ENCODE measurements at regions not wholly inside any gene's neighbourhood (a gene's known extent, or its start where the extent isn't known, plus 50 kb on each side); places are given as distances from the start of the nearest gene placed in this dataset.

DNA sequence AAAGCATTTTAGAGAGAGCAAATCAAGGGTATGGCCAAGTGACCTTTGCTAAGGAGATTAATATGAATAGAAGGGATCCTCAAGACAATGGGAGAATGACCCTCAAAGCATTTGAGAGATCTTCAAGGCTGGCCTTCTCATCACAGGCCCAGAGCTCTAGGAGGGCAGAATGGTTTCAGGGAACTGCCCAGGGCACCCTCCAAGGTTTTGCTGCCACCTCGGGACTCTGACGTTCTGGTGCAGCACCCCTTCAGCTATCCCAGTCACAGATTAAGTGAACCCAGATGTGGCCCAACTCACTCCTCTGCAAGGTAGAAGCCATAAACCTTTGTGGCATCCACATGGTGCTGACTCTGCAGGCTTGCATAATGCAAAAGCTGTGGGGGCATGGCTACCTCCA lies 209.3 kb downstream of the TLE3 start:
- TF ChIP-seq POLR2A (IDR thresholded peaks at IDR 0.05) (no peak), CTCF (IDR thresholded peaks at IDR 0.05) (no peak)

All from gastroesophageal sphincter (tissue), 3 donors.